Esophagus squamous epithelium (tissue), 4 donors: ENCODE measurements at regions not wholly inside any gene's neighbourhood (a gene's known extent, or its start where the extent isn't known, plus 50 kb on each side); places are given as distances from the start of the nearest gene placed in this dataset.

Experiments
- CTCF ChIP-seq, 6 experiments: fragments of 450-650 bp in 4 of 6; fragments of 200-600 bp in 2 of 6; sonication (generic) in 2 of 6; IDR thresholded peaks; one replicate each; pipeline ENCODE4 v1.5.1; 2016 to 2019; ENCODE audit warnings: antibody characterized with exemption in 6 of 6, mild to moderate bottlenecking in 4 of 6, moderate library complexity in 4 of 6
- POLR2A ChIP-seq, 4 donors: fragments of 450-650 bp; IDR thresholded peaks; one replicate each; pipeline ENCODE4 v1.6.1; 2017; ENCODE audit warnings: antibody characterized with exemption in 4 of 4, mild to moderate bottlenecking in 4 of 4, moderate library complexity in 3 of 4

GRCh38 chr10:21260506-21261149, 264.9 kb downstream of the SKIDA1 start:
- TF ChIP-seq POLR2A (IDR thresholded peaks at IDR 0.05) (no peak), CTCF (IDR thresholded peaks at IDR 0.05) (no peak)
